Fibroblast of skin of left biceps (primary cell): ENCODE measurements at regions not wholly inside any gene's neighbourhood (a gene's known extent, or its start where the extent isn't known, plus 50 kb on each side); places are given as distances from the start of the nearest gene placed in this dataset.
"Not testable (repeated sequence)": the region's sequence is repeated elsewhere in the genome, so short reads cannot be mapped to it uniquely, and the experiment has no call there.

Source experiments
- DNase-seq, 2 experiments: peaks; one replicate each; pipeline ENCODE4 v3.0.0-alpha.2; 2013; ENCODE audit warnings: low read depth in 2 of 2

GRCh38 chr3:175969456-175969855 is 1110.3 kb downstream of the NAALADL2 start:
- no peak for DNase-seq

- peak in 1 of 2 experiments; percentile 24 for DNase-seq
These were observed 1105.9 kb downstream of the NAALADL2 start for GRCh38 chr3:175965036-175965435.

GRCh38 chr3:175957427-175957826 is 1098.3 kb downstream of the NAALADL2 start:
- DNase-seq: no peak

- no peak for DNase-seq
These were observed 1097.8 kb downstream of the NAALADL2 start for GRCh38 chr3:175956964-175957363.

GRCh38 chr3:175951047-175951694 is 1092.0 kb downstream of the NAALADL2 start:
- peak; percentile 9 to 19 for DNase-seq

GRCh38 chr3:175948041-175948440 is 1088.9 kb downstream of the NAALADL2 start:
- DNase-seq: no peak

GRCh38 chr3:175941352-175941751 is 1082.2 kb downstream of the NAALADL2 start:
- no peak for DNase-seq

GRCh38 chr3:175940881-175941280 is 1081.7 kb downstream of the NAALADL2 start:
- no peak for DNase-seq

- DNase-seq: peak in 1 of 2 experiments; percentile 10
These were observed 1081.1 kb downstream of the NAALADL2 start for GRCh38 chr3:175940243-175940642.

GRCh38 chr3:175937367-175937766 is 1078.2 kb downstream of the NAALADL2 start:
- not testable (repeated sequence) for DNase-seq

GRCh38 chr3:175932586-175932985 is 1073.5 kb downstream of the NAALADL2 start:
- DNase-seq: no peak

- DNase-seq: no peak
These were observed 1060.0 kb downstream of the NAALADL2 start for GRCh38 chr3:175919133-175919532.

- DNase-seq: no peak
These were observed 1057.2 kb downstream of the NAALADL2 start for GRCh38 chr3:175916191-175916934.

GRCh38 chr3:175914785-175915184 is 1055.7 kb downstream of the NAALADL2 start:
- no peak for DNase-seq

GRCh38 chr3:175913286-175913685 is 1054.2 kb downstream of the NAALADL2 start:
- no peak for DNase-seq

GRCh38 chr3:175911937-175912336 is 1052.8 kb downstream of the NAALADL2 start:
- DNase-seq: no peak

GRCh38 chr3:175902226-175902625 is 1043.1 kb downstream of the NAALADL2 start:
- no peak for DNase-seq

- DNase-seq: no peak
These were observed 1039.1 kb downstream of the NAALADL2 start for GRCh38 chr3:175898194-175898593.

GRCh38 chr3:175896655-175897054 is 1037.5 kb downstream of the NAALADL2 start:
- no peak for DNase-seq

GRCh38 chr3:175895731-175896130 is 1036.6 kb downstream of the NAALADL2 start:
- DNase-seq: no peak

- DNase-seq: no peak
These were observed 1034.4 kb downstream of the NAALADL2 start for GRCh38 chr3:175893566-175893965.

GRCh38 chr3:175890066-175890465 is 1030.9 kb downstream of the NAALADL2 start:
- DNase-seq: no peak

- no peak for DNase-seq
These were observed 1026.2 kb downstream of the NAALADL2 start for GRCh38 chr3:175885231-175885766.
